Heart left ventricle (tissue), 13 donors: ENCODE measurements at regions not wholly inside any gene's neighbourhood (a gene's known extent, or its start where the extent isn't known, plus 50 kb on each side); places are given as distances from the start of the nearest gene placed in this dataset.

Source experiments
- POLR2A ChIP-seq, 2 donors: fragments of 450-650 bp; IDR thresholded peaks; one replicate each; pipeline ENCODE4 v1.6.1; 2017; ENCODE audit warnings: antibody characterized with exemption in 2 of 2, mild to moderate bottlenecking in 2 of 2, moderate library complexity in 2 of 2
- TF ChIP-seq, protein P1 (sequence below), 12 donors: fragments of 200-600 bp; sonication (generic) in 4 of 12; IDR thresholded peaks; one replicate each; pipeline versions ENCODE4 v1.5.0 to v1.8.0; 2018 to 2022; ENCODE audit warnings: antibody characterized with exemption in 12 of 12, mild to moderate bottlenecking in 5 of 12
- donor health status: ischemic (EF 13 %, LVEDD 7.1; RV severe dilation, severe dysfunction).
- donor health status: DM: no; HTN: yes; CAD: no.
- donor health status: DM: no; HTN: no; CAD: no.
- donor health status: ischemic (EF 25% LVEDD 6.9; RV normal size, moderate dysfunction).
- donor health status: ischemic (EF 25% LVEDD 5.7; RV mildly dilated, moderate dysfunction).
- donor health status: ischemic (EF 35%, LVEDD 5.7; RV mildly dilated, moderate dysfunction).
- donor health status: nonischemic (EF 11% LVEDD 7.7; RV severe dilation, severe dysfunction).
- donor health status: DM: yes; HTN: yes; CAD: no.
- donor health status: PGD.
- donor health status: ischemic (EF 29% LVEDD 5.4; RV normal size, mild dysfunction).
- donor health status: nonischemic (EF 23%, LVEDD 6.1; RV moderate dilation, normal function).

DNA sequence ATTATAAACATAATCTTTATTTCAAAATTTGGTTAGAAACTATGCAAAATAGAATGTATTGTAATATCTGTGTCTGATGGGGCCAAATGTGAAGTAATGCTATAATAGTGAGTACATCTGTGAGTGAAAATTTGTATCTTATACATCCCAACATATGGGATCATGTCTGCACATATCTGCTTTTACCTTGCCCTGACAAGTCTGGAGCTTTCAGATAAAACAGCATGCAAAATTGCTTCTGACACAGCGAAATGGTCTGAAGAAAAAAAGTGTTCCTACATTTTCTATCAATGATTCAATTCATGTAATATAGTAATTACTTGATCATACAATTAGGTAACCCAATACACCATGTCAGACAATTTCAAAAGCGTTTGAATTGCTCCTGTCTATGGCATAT, 58.1 kb upstream of the P3H2 start:
- TF ChIP-seq, protein P1, sequence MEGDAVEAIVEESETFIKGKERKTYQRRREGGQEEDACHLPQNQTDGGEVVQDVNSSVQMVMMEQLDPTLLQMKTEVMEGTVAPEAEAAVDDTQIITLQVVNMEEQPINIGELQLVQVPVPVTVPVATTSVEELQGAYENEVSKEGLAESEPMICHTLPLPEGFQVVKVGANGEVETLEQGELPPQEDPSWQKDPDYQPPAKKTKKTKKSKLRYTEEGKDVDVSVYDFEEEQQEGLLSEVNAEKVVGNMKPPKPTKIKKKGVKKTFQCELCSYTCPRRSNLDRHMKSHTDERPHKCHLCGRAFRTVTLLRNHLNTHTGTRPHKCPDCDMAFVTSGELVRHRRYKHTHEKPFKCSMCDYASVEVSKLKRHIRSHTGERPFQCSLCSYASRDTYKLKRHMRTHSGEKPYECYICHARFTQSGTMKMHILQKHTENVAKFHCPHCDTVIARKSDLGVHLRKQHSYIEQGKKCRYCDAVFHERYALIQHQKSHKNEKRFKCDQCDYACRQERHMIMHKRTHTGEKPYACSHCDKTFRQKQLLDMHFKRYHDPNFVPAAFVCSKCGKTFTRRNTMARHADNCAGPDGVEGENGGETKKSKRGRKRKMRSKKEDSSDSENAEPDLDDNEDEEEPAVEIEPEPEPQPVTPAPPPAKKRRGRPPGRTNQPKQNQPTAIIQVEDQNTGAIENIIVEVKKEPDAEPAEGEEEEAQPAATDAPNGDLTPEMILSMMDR (IDR thresholded peaks at IDR 0.05), result no peak
- TF ChIP-seq POLR2A (IDR thresholded peaks at IDR 0.05), result no peak
